Smooth muscle cell (in vitro differentiated cells): ENCODE measurements at regions not wholly inside any gene's neighbourhood (a gene's known extent, or its start where the extent isn't known, plus 50 kb on each side); places are given as distances from the start of the nearest gene placed in this dataset.

Experiments used
- DNase-seq: peaks from one replicate; lab custom pipeline; 2025; ENCODE audit not compliant: unreplicated experiment; lab: John Stamatoyannopoulos, UW
- H2AFZ ChIP-seq: fragments of 200-600 bp; sonication (generic); 2 replicates; pipeline ENCODE4 v1.6.0; 2016; ENCODE audit warnings: antibody characterized with exemption, low read depth, mild to moderate bottlenecking
- H3F3A ChIP-seq: fragments of 200-600 bp; sonication (generic); 2 replicates; pipeline ENCODE4 v1.6.0; 2017; ENCODE audit warnings: antibody characterized with exemption, low read depth
- H3K27ac ChIP-seq: fragments of 200-600 bp; sonication (generic); 2 replicates; pipeline ENCODE4 v1.5.1; 2016; ENCODE audit warnings: low read depth, mild to moderate bottlenecking
- H3K27me3 ChIP-seq: fragments of 200-600 bp; sonication (generic); 2 replicates; pipeline ENCODE4 v1.6.1; 2016; ENCODE audit warnings: low read depth, mild to moderate bottlenecking
- H3K36me3 ChIP-seq: fragments of 200-600 bp; sonication (generic); 2 replicates; pipeline ENCODE4 v1.5.1; 2016; ENCODE audit warnings: low read depth
- H3K4me1 ChIP-seq: fragments of 200-600 bp; sonication (generic); 2 replicates; pipeline ENCODE4 v1.5.1; 2016; ENCODE audit warnings: low read depth
- H3K4me2 ChIP-seq: fragments of 200-600 bp; sonication (generic); 2 replicates; pipeline ENCODE4 v1.6.0; 2016; ENCODE audit warnings: mild to moderate bottlenecking
- H3K4me3 ChIP-seq: fragments of 200-600 bp; sonication (generic); 2 replicates; pipeline ENCODE4 v1.5.1; 2016; ENCODE audit warnings: mild to moderate bottlenecking
- H3K79me2 ChIP-seq: fragments of 200-600 bp; sonication (generic); 2 replicates; pipeline ENCODE4 v1.6.0; 2016; ENCODE audit warnings: low read depth, mild to moderate bottlenecking
- H3K9ac ChIP-seq: fragments of 200-600 bp; sonication (generic); 2 replicates; pipeline ENCODE4 v1.6.0; 2016; ENCODE audit warnings: low read depth
- H3K9me3 ChIP-seq: fragments of 200-600 bp; sonication (generic); replicated peaks from 2 replicates; pipeline ENCODE4 v1.5.1; 2016; ENCODE audit warnings: low read depth
- H4K20me1 ChIP-seq: fragments of 200-600 bp; sonication (generic); 2 replicates; pipeline ENCODE4 v1.6.0; 2016; ENCODE audit warnings: low read depth
- WGBS: methylation state at CpG from one replicate; pipeline ENCODE4 v1.1.7; 2016; ENCODE audit warnings: low lambda C conversion rate; 5-methylcytosine and 5-hydroxymethylcytosine counted together
- TF ChIP-seq, protein P1 (sequence below): fragments of 200-600 bp; sonication (generic); IDR thresholded peaks from 2 replicates; pipeline ENCODE4 v1.5.1; 2017; ENCODE audit warnings: borderline replicate concordance, mild to moderate bottlenecking, antibody characterized with exemption; ENCODE audit not compliant: insufficient read depth, poor library complexity, severe bottlenecking

DNA sequence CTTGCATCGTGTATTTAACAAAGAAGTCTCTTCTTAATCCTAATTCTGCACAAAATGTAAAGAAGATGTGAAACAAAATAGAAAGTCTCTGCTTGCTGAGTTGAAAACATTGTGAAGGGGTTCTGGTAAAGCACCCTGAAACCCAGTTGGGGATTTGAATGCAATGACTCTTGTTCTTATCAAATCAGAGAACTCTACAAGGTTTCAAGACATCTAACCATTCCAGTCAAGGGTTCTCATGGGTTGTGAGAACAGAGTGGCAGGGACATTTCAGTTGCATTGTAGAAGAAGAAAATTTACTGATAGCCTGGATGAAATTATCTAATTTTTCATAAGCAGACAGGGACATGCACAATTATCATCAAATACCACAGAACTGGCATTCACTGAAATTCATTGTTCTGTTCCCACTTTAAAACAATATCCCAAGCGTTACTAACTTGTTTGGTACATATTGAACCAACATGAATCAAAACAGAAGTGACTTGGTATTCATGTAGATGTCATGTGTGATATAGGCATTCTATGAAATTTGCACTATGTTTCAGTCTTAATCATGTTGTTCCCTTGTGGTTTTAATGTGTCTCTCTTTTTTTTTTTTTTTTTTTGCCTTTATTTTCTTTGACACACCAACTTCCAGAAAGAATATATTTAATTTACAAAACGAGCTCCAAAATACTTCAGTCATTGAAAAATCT, 563.3 kb downstream of the IRX1 start:
- Histone ChIP-seq H4K20me1 (no peaks in the 10 kb centered on the region), H3K4me3 (no peak overlapping the region), H3F3A (no peaks in the 10 kb centered on the region), H3K4me1 (no peaks in the 10 kb centered on the region), H3K4me2 (no peak overlapping the region), H3K36me3 (no peaks in the 10 kb centered on the region), H2AFZ (no peak overlapping the region), H3K27me3 (no peaks in the 10 kb centered on the region), H3K9me3 (no peaks in the 10 kb centered on the region), H3K79me2 (no peaks in the 10 kb centered on the region), H3K27ac (no peak overlapping the region), H3K9ac (no peak overlapping the region)
- DNase-seq: no peak
- 81% methylated on average over 3 of the region's 3 CpGs for WGBS
- TF ChIP-seq, protein P1, sequence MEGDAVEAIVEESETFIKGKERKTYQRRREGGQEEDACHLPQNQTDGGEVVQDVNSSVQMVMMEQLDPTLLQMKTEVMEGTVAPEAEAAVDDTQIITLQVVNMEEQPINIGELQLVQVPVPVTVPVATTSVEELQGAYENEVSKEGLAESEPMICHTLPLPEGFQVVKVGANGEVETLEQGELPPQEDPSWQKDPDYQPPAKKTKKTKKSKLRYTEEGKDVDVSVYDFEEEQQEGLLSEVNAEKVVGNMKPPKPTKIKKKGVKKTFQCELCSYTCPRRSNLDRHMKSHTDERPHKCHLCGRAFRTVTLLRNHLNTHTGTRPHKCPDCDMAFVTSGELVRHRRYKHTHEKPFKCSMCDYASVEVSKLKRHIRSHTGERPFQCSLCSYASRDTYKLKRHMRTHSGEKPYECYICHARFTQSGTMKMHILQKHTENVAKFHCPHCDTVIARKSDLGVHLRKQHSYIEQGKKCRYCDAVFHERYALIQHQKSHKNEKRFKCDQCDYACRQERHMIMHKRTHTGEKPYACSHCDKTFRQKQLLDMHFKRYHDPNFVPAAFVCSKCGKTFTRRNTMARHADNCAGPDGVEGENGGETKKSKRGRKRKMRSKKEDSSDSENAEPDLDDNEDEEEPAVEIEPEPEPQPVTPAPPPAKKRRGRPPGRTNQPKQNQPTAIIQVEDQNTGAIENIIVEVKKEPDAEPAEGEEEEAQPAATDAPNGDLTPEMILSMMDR: no peak

DNA sequence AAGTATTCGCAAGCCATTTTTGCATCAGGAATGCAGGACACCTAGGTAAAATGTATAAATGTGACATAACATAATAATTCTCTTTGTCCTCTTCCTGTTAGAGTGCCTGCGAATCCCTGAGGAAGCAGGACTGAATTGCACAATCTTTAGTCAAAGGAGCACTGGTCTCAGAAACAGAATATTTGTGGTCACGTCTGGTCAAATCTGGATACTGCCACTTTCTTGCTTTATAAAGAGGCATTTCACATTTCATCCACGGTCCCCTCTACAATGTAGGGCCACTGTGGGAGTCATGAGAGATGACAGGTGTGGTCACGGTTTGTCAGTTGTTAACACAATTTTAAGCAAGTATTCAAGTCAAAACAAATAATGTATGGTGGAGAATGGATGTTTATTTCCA, 564.0 kb downstream of the IRX1 start:
- no peaks in the 10 kb centered on the region for H3K9me3 ChIP-seq
- no peaks in the 10 kb centered on the region for H3F3A ChIP-seq
- 76% methylated on average over 5 of the region's 5 CpGs for WGBS
- DNase-seq: no peak
- H3K4me1 ChIP-seq: no peaks in the 10 kb centered on the region
- H3K9ac ChIP-seq: no peak overlapping the region
- no peaks in the 10 kb centered on the region for H3K36me3 ChIP-seq
- no peak overlapping the region for H2AFZ ChIP-seq
- H3K4me2 ChIP-seq: no peak overlapping the region
- H4K20me1 ChIP-seq: no peaks in the 10 kb centered on the region
- no peak overlapping the region for H3K4me3 ChIP-seq
- H3K79me2 ChIP-seq: no peaks in the 10 kb centered on the region
- no peak overlapping the region for H3K27ac ChIP-seq
- TF ChIP-seq, protein P1: no peak
- no peaks in the 10 kb centered on the region for H3K27me3 ChIP-seq

DNA sequence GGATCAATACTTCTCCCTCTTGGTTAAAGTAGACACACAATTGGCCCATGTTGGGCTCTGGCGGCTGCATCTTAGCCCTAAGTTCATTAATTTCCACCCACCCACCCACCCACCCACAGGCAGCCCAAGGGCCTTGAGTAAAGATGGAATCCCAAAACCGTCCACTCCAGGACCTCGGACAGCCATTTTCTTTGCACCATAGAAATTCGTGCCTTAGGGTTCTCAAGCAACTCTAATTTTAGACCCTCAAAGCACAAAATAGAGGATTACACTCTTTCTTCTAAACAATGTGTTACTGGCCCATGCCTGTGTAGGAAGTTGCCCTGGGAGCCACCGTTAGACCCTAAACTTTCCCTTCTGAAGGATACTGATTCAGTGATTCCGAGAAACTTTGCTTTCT, 568.5 kb downstream of the IRX1 start:
- H3K27ac ChIP-seq: no peak overlapping the region
- no peaks in the 10 kb centered on the region for H3K36me3 ChIP-seq
- H2AFZ ChIP-seq: no peak overlapping the region
- TF ChIP-seq, protein P1: no peak
- H3K27me3 ChIP-seq: no peaks in the 10 kb centered on the region
- H3K4me3 ChIP-seq: no peak overlapping the region
- H3K9me3 ChIP-seq: no peaks in the 10 kb centered on the region
- H3K79me2 ChIP-seq: no peaks in the 10 kb centered on the region
- no peaks in the 10 kb centered on the region for H3K4me1 ChIP-seq
- no peak for DNase-seq
- H3K9ac ChIP-seq: no peak overlapping the region
- no peak overlapping the region for H3K4me2 ChIP-seq
- 84% methylated on average over 6 of the region's 6 CpGs for WGBS
- no peaks in the 10 kb centered on the region for H3F3A ChIP-seq
- no peaks in the 10 kb centered on the region for H4K20me1 ChIP-seq

DNA sequence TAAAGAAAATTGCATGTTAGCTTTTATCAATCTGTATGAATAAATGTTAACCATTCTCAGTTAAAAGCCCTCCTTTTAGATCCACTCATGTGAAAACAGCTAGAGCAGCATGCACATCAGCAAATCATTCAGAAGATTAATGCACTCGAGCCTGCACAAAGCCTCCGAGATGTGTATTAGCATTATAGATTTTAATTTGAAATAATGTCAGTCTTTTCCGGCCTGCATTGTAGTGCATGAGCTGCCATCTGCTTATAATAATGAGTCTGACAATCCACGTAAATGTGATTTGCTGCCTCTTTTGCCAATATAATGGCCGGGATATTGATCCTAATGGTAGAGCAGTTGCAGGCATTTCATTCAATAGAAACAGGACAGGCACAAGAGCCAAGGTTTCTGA, 585.1 kb downstream of the IRX1 start:
- no peak for DNase-seq
- TF ChIP-seq, protein P1: no peak
- no peak overlapping the region for H3K4me3 ChIP-seq
- no peak overlapping the region for H3K9ac ChIP-seq
- H3K27ac ChIP-seq: no peak overlapping the region
- H3K4me1 ChIP-seq: no peaks in the 10 kb centered on the region
- H3K27me3 ChIP-seq: no peaks in the 10 kb centered on the region
- H3K36me3 ChIP-seq: no peaks in the 10 kb centered on the region
- H3F3A ChIP-seq: no peaks in the 10 kb centered on the region
- no peaks in the 10 kb centered on the region for H4K20me1 ChIP-seq
- no peaks in the 10 kb centered on the region for H3K79me2 ChIP-seq
- H3K4me2 ChIP-seq: no peak overlapping the region
- 86% methylated on average over 5 of the region's 5 CpGs for WGBS
- H3K9me3 ChIP-seq: no peaks in the 10 kb centered on the region
- H2AFZ ChIP-seq: no peak overlapping the region
